GM19438 (cell line): ENCODE measurements at regions not wholly inside any gene's neighbourhood (a gene's known extent, or its start where the extent isn't known, plus 50 kb on each side); places are given as distances from the start of the nearest gene placed in this dataset.

ENCODE experiments used
- ATAC-seq: cut with Tn5 transposase; IDR thresholded peaks from one replicate; pipeline ENCODE4 v1.9.1; 2021; ENCODE audit warnings: low read depth; ENCODE audit not compliant: unreplicated experiment

- ATAC-seq: no peak
These were observed 218.5 kb upstream of the RGMA start for GRCh38 chr15:93307513-93307912.

- ATAC-seq: no peak
These were observed 216.3 kb upstream of the RGMA start for GRCh38 chr15:93305306-93305705.

GRCh38 chr15:93302080-93302765 lies 213.2 kb upstream of the RGMA start:
- no peak for ATAC-seq

GRCh38 chr15:93300796-93301195 lies 211.8 kb upstream of the RGMA start:
- no peak for ATAC-seq

GRCh38 chr15:93299675-93300074 lies 210.7 kb upstream of the RGMA start:
- no peak for ATAC-seq

GRCh38 chr15:93298901-93299300 lies 209.9 kb upstream of the RGMA start:
- no peak for ATAC-seq

- ATAC-seq: no peak
These were observed 207.9 kb upstream of the RGMA start for GRCh38 chr15:93296759-93297500.

GRCh38 chr15:93294896-93295295 lies 205.9 kb upstream of the RGMA start:
- ATAC-seq: no peak

GRCh38 chr15:93294066-93294465 lies 205.1 kb upstream of the RGMA start:
- no peak for ATAC-seq

- ATAC-seq: no peak
These were observed 202.4 kb upstream of the RGMA start for GRCh38 chr15:93291380-93291779.

- no peak for ATAC-seq
These were observed 201.6 kb upstream of the RGMA start for GRCh38 chr15:93290618-93290946.

- ATAC-seq: no peak
These were observed 201.1 kb upstream of the RGMA start for GRCh38 chr15:93289941-93290617.

- ATAC-seq: no peak
These were observed 199.8 kb upstream of the RGMA start for GRCh38 chr15:93288728-93289294.

- no peak for ATAC-seq
These were observed 197.4 kb upstream of the RGMA start for GRCh38 chr15:93286446-93286845.

- no peak for ATAC-seq
These were observed 194.8 kb upstream of the RGMA start for GRCh38 chr15:93283854-93284253.

- no peak for ATAC-seq
These were observed 193.8 kb upstream of the RGMA start for GRCh38 chr15:93282808-93283207.

- ATAC-seq: no peak
These were observed 189.8 kb upstream of the RGMA start for GRCh38 chr15:93278783-93279182.

GRCh38 chr15:93278006-93278405 lies 189.0 kb upstream of the RGMA start:
- ATAC-seq: no peak

- ATAC-seq: no peak
These were observed 185.2 kb upstream of the RGMA start for GRCh38 chr15:93274257-93274656.

- no peak for ATAC-seq
These were observed 182.9 kb upstream of the RGMA start for GRCh38 chr15:93271871-93272270.

- ATAC-seq: no peak
These were observed 182.0 kb upstream of the RGMA start for GRCh38 chr15:93270937-93271467.
